Inflammatory macrophage treated with lipopolysaccharide for 1 hour (primary cell): ENCODE measurements at regions not wholly inside any gene's neighbourhood (a gene's known extent, or its start where the extent isn't known, plus 50 kb on each side); places are given as distances from the start of the nearest gene placed in this dataset.
A peak's percentile ranks its signal among the peaks of the same experiment; 100 is the strongest.

Experiments
- DNase-seq, 2 donors: peaks; one replicate each; pipeline ENCODE4 v3.0.0-alpha.2; 2020 to 2022

DNA sequence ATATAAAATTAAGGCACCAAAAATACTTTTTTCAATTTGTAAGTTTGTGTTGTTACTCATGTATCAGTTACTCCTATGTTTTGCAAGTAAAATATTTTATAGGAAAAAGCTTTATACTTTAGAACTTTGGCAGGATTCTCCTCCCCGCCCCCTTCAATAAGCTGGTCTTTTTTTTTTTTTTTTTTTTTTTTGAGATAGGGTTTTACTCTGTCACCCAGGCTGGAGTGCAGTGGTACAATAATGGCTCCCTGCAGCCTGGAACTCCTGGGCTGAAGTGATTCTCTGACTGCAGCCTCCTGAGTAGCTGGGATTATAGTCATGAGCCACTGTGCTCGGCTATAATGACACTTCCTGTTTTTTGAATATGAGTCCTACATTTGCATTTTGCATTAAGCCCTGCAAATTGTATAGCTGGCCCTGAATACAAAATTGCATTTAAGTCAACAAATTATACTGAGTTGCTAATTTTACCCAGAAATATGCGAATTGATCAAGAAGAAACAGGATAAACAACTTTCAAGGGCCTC lies 192.9 kb downstream of the PIK3R1 start:
- no peak for DNase-seq

DNA sequence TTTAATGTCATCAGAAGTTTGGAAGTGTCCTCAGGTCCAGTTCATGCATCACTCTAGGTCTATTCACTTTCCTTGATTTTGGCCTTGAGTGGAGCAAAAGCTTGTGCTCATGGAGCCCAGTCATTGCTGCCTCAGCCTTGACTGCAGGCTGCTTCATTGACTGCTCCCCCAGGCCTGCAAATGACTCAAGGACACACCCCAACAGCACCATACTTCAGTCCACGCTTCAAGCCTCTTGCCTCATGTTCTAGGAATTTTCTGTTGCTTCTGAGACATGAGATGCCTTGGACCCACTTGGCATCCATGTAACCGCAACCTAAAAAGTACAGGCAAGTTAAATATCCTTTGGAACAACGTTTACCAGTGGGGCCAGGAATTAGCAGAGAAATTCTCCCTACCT lies 193.7 kb downstream of the PIK3R1 start:
- no peak for DNase-seq

DNA sequence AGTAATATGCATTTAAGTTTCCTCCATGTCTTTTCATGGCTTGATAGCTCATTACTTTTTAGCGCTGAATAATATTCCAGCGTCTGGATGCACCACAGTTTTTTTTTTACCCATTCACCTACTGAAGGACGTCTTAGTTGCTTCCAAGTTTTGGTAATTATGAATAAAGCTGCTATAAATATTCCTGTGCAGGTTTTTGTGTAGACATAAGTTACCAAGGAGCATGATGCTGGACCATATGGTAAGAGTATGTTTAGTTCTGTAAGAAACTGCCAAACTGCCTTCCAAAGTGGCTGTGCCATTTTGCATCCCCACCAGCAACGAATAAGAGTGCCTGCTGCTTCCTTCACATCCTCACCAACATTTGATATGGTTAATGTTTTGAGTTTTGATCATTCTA lies 195.6 kb downstream of the PIK3R1 start:
- no peak for DNase-seq

DNA sequence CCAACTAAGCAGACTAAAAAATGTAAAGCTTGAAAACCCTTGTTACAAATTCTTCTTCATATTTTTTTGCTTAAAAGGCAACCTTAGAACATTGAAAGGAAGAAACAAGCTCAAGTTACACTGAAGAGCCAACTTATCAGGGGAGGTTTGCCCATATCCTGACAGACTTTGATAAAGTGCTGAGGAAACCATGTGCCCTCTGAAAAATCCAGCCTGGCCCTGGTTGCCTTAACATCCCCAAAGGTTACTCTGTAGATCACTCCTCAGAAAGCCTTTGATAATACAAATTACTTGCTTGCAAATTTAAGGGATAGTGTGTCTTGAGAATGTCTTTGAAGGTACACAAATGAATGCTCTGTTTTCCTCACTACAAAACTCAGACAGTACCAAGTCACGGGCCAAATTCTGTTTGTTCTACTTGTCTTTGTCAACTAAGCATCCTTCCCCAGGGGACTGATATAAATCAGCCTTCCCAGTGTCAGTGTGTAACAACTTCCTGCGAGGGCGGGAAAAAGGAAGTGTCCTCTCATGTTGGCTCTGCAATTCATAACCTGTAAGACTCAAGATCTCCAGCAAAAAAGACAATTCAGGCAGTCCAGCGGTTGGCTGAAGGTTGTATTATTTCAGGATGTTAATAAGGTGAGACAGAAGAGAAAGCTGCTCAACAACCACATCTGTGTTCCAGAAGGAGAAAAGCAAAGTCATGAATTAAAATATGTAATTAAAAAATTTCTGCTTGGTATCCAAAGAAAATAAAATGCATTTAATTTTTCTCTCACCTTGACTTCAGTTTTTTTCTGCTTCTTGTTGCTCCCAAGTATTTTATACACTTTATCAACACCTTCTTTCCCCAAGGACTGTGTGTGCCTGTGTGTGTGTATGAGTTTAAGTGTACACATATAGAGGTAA lies 199.9 kb downstream of the PIK3R1 start:
- peak; percentile 65 to 71 for DNase-seq

DNA sequence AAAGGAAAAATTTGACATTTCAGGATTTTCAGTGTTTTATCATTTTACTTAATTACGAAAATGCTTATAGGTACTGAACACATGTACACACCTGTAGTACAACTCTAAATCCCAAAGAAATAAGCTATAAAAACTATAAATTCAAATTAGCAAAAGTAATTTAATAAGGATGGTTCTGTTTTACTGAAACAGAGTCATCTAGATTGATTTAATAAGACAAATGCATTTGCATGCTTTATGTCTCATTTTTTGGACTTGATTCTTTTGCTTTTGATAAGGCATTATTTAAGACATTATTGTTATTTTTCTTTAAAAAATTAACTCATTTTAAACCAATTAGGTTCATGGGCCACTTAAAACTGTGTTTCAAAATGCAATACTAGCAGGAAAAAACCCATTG lies 201.2 kb downstream of the PIK3R1 start:
- DNase-seq = no peak

DNA sequence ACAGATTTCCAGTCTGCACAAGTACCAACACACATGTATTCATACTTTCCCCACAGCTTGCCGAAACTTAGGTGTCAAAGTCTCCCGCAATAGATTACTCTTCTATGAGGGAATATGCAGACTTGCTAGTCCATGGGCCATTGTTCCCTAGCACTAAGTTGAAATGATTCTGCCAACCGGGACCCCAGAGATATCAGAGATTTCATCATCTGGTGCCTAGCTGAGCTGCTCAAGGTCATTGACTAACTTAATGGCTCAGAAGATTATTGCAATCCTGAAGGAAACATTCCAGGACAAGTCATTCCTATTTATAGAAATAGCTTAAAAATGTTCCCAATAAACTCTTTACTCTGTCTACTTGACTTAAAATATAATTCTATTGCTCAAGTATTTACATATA lies 202.6 kb downstream of the PIK3R1 start:
- DNase-seq = no peak

DNA sequence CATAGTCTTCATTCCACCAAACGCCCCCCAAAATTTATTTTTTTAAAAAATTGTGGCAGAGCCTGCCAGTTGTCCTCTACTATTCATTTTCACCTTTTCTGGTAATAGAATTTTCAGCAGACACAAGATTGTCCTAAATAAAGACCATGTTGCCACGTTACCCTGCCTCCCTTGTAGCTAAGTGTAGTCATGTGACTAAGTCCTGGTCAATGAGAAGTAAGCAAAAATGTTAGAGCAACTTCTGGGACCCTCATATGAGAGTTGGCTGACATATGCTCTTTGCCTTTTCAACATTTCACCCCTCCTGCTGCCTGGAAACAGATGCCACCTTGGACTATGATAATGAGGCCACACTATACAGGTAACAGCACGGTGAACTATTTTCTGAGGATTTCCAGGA lies 203.1 kb downstream of the PIK3R1 start:
- DNase-seq = no peak

DNA sequence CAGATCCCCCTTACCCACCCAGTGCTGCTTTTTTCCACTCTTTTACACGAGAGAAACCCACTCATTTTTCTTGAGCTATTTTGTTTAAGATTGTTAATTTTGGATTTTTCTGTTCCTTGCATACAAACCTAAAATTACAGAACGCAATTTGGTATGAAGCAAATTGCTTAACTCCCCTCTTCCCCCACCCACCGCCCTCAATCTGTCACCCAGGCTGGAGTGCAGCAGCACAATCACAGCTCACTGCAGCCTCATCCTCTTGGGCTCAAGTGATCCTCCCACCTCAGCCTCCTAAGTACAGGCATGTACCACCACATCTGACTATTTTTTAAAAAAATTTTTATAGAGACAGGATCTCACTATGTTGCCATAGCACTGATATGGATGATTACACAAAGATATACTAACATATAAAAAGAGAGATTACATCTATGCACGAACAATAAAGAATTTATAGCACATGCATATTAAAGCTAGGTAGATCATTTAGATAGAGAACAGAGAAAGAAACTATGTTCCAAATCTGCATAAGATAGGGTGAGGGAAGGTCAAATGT lies 203.6 kb downstream of the PIK3R1 start:
- no peak for DNase-seq

DNA sequence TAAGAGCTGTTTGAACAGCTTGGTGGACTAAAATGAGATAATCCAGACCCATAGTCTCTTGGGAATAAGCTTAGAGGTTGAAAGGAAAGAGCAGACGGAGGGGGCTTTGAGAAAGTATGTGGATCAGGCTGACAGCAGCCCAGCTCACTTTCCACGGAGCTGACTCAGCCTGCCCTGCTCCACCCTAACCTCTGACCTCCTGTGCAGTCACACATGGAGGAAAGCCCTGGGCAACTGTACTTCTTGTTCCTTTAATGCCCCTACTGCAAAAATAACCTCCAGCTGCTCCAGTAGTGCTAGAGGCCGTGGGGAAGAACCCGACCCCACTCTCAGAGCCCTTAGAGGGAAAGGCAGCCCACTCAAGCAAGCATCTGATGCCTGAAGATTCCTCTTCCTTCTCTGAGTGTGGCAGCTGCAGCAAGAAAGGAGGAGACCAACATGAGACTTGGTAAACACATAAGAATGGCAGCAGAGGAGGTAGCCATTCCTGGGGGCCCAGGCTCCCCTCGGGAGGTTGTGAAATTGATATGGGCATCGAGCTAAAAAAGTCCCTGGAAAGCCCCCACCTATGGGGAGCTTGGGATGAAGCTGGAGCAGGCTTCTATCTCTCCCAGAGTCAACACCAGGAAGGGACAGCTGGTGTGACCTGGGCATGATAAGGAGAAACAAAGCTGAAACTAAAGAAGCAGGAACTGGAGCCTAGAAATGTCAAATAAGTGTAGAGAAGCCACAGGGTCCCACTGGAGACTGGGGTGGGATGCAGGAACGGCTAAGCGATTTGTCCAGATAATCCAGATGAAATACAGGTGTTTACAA lies 204.3 kb downstream of the PIK3R1 start:
- DNase-seq = peak; percentile 43 to 81

DNA sequence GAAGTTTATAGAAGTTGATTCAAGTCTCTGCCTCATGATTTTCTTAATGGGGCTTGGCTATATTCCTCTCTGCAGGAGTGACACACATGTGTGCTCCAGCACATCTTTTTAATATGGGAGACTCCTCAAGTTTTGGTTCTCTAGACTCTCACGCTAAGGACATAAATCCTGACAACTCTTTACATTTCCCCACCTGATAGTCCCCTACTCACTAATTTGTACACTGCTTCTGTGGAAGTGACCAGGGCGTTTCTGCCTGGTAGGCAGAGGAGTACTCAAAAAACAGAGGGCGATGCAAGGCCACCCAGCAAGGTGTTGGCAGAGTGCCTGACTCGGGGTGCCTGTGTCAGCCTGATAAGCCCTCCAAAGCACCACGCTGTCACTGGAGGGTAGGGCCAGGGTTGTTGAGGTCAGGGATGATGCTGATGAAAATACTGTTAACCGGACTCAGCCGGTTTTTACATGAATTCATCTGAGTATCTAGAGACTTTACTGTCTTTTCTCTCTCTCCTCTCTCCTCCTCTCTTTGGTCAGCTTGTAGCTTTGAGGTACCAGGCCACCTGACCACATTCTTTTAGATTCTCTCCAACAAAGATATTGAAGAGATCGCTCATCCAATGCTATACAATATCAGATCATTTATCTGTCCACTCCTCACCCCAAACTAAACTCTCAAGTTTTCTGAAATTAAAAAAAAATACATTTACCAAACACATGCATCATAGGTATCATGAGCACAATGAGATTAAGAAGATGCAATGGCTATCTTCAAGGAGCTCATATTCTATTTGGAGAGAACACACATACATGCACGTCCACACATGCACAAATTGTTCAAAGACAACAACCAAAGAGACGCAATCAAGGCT lies 205.2 kb downstream of the PIK3R1 start:
- DNase-seq = no peak

DNA sequence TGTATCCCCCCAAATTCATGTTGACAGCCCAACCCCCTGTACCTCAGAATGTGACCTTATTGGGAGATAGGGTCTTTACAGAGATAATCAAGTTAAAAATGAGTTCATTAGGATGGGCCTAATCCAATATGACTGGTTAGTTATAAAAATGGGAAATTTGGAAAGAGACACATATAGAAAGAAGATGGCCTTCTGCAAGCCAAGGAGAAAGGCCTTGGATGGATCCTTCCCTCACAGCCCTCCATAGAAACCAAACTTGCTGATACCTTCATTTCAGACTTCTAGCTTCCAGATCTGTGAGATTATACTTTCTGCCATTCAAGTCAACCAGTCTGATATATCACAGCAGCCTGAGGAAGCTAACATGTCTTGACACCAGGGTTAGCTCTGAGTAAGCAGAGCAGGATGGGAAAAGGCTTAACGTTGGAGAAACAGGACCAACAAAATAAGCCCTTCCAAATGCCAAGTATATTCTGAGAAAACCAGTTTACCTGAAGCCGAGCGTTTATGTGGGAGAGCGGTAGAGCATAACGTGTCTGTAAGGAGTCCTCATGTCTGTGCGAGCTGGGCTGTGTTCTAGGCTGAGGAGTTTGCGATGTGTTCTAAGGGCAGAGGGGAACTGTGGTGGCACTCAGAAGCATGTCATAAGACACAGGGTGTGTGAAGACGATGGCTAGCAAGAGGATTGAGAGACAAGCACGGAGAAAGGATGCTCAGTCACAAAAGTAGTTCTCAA lies 206.1 kb downstream of the PIK3R1 start:
- DNase-seq = no peak

DNA sequence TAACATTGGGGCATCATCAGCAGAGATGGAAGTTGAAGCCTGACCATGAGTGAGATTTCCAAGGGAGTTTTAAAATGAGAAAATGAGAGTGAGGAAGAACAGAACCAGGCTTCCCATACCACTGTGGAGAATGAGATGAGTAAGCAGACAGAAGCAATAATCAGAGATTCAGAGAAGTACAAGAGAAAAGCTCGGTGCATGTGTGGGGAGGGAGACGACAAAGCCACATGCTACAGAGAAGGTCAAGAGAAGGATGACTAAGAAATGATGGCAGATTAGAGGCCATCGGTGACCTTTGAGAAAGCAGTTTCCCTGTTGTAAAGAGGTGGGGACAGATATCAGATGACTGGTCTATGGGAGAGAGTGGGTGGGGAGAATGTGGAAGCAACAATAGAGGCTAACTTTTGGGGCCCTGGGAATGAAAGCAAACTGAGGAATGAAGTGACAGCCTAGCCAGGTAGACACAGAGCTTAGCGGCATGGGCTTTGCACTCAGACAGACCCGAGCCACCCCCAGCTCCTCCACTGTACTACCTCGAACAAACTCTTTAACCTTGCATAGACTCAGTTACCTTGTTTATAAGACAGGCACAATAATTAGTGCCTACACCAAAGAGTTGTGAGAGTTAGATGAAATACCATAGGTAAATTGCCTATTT lies 207.7 kb downstream of the PIK3R1 start:
- DNase-seq = peak; percentile 64 to 95

DNA sequence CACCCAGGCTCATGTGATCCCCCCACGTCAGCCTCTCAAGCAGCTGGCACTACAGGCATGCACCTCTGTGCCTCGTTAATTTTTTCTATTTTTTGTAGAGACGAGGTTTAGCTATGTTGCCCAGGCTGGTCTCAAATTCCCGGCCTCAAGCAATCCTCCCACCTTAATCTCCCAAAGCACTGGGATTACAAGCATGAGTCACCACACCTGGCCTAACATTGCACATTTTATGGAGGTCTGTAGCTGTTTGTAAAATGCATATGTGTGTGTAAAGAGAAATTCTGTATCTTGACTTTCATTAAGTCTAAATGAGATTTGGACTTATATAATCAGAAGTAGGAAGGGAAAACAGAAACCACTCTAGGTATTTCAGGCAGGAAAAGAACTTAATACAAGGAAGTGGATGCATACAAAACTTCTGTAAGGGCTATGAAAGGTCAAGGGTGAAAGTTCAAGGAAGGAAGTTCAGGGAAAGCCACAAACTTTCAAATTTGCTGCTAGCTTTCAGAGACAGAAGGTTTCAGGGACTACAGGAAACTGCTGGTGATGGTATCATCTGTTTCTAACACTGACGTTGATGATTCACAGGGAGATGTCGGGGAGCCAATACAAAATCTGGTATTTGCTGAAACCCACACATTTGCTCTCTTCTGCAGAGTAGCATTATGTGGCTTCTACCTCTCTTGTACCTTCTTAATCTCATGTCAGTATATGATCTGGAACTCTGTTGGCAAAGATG lies 209.4 kb downstream of the PIK3R1 start:
- DNase-seq = peak; percentile 68 to 82

DNA sequence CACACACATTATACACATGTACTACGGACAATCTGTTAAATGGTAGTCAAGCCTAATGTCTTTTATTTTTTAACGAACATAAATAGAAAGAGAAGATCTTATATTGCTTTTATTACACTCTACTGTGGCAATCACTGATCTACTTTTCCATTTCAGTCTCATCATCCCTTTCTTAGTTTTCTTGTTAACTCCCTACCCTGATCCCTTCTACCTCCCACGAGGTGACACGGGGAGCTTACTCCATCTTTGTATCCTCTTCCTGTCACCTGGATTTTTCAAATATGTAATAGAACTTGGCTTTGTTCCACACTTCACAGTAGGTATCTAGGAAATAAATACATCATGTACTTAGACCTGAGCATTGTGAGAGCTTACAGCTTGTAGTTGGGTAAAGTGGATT lies 211.0 kb downstream of the PIK3R1 start:
- DNase-seq = no peak

DNA sequence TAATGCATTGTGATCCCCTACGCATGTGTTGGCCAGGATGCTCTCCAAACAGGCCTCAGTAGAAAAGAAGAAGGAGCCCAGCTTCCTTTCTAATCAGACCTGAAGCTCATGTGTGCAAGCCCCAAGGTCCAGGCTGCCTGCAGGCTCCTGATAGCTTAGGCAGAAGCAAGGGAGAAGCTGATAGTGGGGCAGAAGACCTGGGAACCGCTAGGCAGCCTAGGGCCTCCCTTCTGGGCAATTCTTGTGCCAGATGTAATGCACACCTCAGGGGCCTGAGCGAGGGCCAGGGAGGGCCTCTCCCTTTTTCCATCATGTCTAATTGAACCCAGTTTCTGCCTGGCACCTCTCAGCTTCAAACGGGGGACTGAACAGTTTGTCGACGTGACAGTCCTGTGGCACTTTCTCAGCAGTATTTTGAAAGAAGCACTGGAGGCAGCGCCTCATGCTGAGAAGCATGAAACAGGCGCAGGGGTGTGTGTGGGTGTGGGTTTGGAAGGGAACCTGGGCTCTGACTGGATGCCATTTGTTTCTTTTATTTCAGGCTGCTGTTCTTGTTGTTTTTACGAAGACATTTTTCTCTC lies 212.8 kb downstream of the PIK3R1 start:
- no peak for DNase-seq

DNA sequence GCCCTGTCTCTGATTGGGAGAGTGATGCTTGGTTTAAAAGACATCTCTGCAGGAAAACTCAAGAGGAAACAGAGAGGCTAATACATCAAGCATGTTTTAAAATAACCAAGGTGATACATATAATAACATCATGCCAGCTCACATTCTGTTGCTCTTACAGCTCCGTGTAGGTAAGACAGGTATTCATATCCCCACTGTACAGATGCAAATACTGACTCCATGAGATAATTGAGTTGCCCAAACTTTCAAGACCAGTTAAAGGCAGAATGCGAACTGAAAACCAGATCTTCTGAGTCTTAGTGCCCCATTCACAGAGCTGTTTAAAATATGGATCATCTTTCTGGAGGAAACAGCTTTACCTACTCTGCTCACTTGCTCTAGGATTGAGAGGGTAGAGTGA lies 214.0 kb downstream of the PIK3R1 start:
- no peak for DNase-seq

DNA sequence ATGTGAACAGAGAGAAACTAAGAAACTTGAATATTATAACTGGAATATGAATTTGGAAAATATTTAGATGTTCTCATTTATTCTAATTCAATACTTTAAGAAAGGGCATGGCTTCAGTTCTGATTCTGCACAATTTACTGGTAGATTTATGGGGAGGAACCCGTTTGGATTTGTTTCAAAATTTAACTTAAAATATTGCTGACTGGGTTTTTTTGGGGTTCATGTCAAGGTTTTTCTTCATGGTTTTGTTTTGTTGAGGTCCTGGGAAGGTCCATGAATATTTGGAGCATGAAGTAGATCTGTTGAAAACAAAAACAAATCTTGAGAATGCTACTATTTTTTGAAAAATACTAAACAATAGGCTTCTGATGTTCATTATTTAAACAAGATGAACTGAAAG lies 214.7 kb downstream of the PIK3R1 start:
- DNase-seq = no peak

DNA sequence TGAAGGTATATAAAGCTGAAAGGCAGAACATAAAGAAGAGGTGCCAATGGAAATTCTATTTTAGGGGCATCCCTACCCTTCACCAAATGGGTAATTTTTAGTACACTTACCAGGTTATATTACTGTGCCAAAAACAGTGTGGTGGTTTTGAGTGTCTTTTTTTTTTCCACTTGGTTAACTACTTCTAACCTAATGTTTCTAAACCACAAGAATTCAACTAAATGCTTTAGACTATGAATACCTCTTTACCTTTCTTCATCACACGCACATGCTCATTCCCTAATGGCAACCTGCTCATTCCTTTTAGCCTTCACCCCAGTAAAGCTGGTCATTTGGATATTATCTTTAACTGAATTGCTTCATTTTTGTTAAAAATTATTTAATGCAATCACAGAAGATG lies 215.6 kb downstream of the PIK3R1 start:
- DNase-seq = no peak

DNA sequence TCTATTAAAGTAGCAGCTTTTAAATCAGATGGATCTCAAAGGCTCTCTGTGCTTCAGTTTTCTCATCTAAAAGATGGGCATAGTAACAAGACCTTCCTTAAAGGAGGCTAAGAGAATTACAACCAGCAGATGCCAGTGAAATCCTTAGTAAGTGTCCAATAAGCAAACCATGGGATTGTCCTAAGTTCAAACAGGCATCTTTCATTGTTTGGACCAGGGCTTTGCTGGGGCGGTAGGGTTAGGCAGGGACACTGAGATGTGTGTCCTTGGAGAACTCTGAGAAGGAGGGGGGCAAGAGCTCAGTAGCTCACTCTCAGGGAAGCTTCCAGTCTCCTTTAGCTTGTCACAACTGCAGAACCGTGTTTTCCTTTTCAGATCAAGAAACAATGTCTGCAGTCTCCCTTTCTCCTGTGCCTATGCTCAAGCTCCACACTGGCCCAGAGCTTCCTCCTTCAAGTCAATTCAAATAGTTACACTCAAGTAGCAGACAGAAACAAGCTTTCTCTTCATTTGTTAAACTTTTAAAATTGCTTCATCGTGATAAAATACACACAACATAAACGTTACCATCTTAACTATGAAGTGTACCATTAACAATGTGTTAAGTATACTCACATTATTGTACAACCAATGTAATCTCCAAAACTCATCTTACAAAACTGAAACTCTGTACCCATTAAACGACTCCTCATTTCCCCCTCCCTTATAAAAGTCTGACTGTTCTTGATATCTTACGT lies 216.2 kb downstream of the PIK3R1 start:
- no peak for DNase-seq
